ENCODE measurements at regions not wholly inside any gene's neighbourhood (a gene's known extent, or its start where the extent isn't known, plus 50 kb on each side); places are given as distances from the start of the nearest gene placed in this dataset.

DNA sequence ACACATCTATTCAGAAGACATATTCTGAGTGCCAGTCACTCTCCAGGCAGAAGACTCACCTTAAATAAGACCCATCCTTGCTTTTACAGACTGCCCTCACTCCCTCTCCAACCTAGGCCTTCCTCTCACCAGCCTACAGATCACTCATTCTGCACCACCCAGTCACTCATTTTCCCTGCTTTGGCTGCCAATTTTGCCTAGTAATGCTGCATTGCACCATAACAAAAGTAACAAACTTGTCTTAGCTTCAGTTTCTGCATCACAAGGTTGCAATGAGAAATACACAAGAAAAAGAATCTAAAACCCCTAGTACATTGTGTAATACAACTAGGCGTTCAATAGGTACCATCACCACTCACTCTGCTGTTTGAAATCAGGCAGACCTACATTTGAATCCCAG lies 292.4 kb downstream of the PLPP3 start:
- no peaks in the 10 kb centered on the region for H3K9me3 Mint-ChIP-seq
- H3K27me3 Mint-ChIP-seq (ENCODE audit: low read depth, poor library complexity), result peaks cover 4% of the 10 kb centered on the region
- no peaks in the 10 kb centered on the region for H3K36me3 Mint-ChIP-seq (ENCODE audit: low read depth)
- H3K27ac Mint-ChIP-seq, result no peak overlapping the region
- TF ChIP-seq, protein P1, sequence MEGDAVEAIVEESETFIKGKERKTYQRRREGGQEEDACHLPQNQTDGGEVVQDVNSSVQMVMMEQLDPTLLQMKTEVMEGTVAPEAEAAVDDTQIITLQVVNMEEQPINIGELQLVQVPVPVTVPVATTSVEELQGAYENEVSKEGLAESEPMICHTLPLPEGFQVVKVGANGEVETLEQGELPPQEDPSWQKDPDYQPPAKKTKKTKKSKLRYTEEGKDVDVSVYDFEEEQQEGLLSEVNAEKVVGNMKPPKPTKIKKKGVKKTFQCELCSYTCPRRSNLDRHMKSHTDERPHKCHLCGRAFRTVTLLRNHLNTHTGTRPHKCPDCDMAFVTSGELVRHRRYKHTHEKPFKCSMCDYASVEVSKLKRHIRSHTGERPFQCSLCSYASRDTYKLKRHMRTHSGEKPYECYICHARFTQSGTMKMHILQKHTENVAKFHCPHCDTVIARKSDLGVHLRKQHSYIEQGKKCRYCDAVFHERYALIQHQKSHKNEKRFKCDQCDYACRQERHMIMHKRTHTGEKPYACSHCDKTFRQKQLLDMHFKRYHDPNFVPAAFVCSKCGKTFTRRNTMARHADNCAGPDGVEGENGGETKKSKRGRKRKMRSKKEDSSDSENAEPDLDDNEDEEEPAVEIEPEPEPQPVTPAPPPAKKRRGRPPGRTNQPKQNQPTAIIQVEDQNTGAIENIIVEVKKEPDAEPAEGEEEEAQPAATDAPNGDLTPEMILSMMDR (IDR thresholded peaks at IDR 0.05), result no peak
- H3K4me1 Mint-ChIP-seq, result peaks cover 27% of the 10 kb centered on the region
- no peak overlapping the region for H3K4me3 Mint-ChIP-seq
- no peak for DNase-seq

DNA sequence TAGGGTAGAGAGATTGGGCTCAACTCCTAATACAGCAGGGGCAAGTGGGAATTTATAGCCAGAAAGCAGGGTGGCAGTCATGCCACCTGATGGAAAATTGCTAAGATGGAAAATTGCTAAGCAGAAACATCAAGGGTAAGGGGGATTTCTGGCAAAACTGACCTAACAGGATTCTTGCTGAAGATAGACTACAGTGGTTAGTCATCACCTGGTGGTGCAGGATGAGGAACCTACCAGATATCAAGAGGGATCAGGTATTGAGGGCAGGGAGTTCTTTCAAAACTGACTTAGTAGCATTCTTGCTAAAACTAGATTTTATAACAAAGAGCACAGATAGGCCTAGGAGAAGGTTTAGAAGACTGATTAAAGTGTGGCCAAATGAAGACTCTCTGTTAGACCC lies 292.9 kb downstream of the PLPP3 start:
- Mint-ChIP-seq H3K36me3 (ENCODE audit: low read depth) (no peaks in the 10 kb centered on the region), H3K27me3 (ENCODE audit: low read depth, poor library complexity) (peaks cover 4% of the 10 kb centered on the region), H3K4me3 (no peak overlapping the region), H3K4me1 (peaks cover 22% of the 10 kb centered on the region), H3K27ac (no peak overlapping the region), H3K9me3 (no peaks in the 10 kb centered on the region)
- no peak for DNase-seq
- TF ChIP-seq, protein P1 (IDR thresholded peaks at IDR 0.05), result no peak

DNA sequence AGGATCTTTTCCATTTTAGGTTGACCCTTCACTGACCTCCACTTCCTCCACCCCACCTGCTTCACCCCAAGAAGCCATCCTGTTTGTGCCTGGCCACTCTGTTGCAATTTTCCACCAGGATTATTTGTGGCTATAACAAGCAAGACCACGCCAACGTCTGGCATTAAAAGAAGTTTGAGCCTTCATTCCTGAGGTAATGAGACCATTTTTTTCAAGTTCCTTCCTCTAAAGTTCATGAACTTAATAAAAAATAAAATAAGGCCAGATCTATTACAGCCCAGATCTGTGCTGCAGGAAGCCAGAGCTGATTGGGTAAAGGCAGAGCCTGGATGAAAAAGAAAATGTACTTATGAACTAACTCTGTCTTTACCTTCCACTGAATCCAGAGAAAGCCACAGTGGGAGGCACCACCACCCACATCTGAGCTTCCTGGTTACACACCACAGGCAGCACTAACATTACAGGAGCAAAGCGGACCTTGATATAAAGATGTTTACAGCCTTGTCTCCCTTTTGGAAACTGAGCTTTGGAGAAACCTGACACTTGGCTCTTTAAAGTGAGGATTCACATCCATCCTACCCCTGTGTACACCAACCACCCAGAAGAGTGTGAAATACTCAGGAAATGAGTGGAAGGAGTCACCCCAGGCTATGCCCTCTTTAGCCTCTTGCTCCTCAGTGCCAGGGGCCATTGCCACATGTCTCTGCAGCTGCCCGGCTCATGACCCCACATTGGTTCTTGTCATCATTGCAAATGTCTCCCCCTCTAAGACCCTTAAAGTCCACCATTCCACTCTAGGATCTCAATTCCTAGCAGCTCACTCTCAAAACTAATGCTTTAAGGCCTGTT lies 293.6 kb downstream of the PLPP3 start:
- Mint-ChIP-seq H3K9me3 (no peaks in the 10 kb centered on the region), H3K27me3 (ENCODE audit: low read depth, poor library complexity) (peaks cover 4% of the 10 kb centered on the region), H3K27ac (peak overlapping the region; percentile 71), H3K4me3 (no peak overlapping the region), H3K4me1 (peaks cover 20% of the 10 kb centered on the region), H3K36me3 (ENCODE audit: low read depth) (no peaks in the 10 kb centered on the region)
- DNase-seq, result no peak
- TF ChIP-seq, protein P1 (IDR thresholded peaks at IDR 0.05), result no peak

DNA sequence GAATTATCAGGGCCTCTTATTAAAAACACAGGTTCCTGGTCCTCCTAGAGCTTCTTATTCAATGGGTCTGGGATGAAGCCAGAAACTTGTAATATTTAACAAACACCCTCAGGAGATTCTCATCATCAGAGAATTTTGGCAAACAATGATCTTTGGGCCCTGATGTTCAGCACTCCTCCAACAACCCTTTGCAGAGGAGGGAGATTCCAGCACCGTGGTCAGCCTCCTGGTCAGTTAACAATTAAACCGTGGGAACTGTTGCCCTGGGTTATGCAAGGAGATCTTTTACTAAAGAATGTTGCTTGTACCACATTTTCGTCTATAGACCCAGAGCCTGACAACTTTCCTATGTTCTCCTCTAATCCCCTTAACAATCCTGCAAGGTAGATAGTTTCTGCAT lies 294.4 kb downstream of the PLPP3 start:
- Mint-ChIP-seq H3K4me3 (no peak overlapping the region), H3K4me1 (peaks cover 20% of the 10 kb centered on the region), H3K9me3 (no peaks in the 10 kb centered on the region), H3K27ac (no peak overlapping the region), H3K27me3 (ENCODE audit: low read depth, poor library complexity) (peaks cover 4% of the 10 kb centered on the region), H3K36me3 (ENCODE audit: low read depth) (no peaks in the 10 kb centered on the region)
- no peak for DNase-seq
- TF ChIP-seq, protein P1 (IDR thresholded peaks at IDR 0.05), result no peak

DNA sequence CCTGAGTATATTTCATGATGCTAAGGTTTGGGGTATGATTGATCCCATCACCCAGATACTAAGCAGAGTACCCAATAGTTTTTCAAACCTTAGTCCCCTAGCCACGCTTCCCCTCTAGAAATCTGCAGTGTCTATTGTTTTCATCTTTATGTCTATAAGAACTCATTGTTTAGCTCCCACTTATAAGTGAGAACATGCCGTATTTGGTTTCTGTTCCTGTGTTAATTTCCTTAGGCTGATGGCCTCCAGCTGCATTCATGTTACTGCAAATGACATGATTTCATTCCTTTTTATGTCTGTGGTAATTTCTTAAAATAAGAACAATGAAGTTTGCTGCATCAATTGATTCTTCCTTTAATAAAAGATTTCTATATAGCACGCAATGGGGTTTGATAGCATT lies 301.3 kb downstream of the PLPP3 start:
- H3K4me3 Mint-ChIP-seq, result no peak overlapping the region
- no peak for DNase-seq
- no peaks in the 10 kb centered on the region for H3K4me1 Mint-ChIP-seq
- peaks cover 9% of the 10 kb centered on the region for H3K9me3 Mint-ChIP-seq
- H3K36me3 Mint-ChIP-seq (ENCODE audit: low read depth), result no peaks in the 10 kb centered on the region
- no peak overlapping the region for H3K27ac Mint-ChIP-seq
- TF ChIP-seq, protein P1 (IDR thresholded peaks at IDR 0.05), result no peak
- no peaks in the 10 kb centered on the region for H3K27me3 Mint-ChIP-seq (ENCODE audit: low read depth, poor library complexity)

Measured in nephron progenitor cell (in vitro differentiated cells).